DOHH2 (cell line): ENCODE measurements at regions not wholly inside any gene's neighbourhood (a gene's known extent, or its start where the extent isn't known, plus 50 kb on each side); places are given as distances from the start of the nearest gene placed in this dataset.

Experiments used
- H3F3A ChIP-seq: fragments of 200-600 bp; sonication (generic), shearing (Covaris generic); 2 replicates; pipeline ENCODE4 v1.6.0; 2016; ENCODE audit warnings: antibody characterized with exemption, mild to moderate bottlenecking; ENCODE audit not compliant: control insufficient read depth, insufficient read depth
- H3K27ac ChIP-seq: fragments of 200-600 bp; sonication (generic); 2 replicates; pipeline ENCODE4 v1.5.1; 2014; ENCODE audit warnings: low read depth, mild to moderate bottlenecking, low read length, moderate library complexity
- H3K27me3 ChIP-seq: fragments of 200-600 bp; sonication (generic); 2 replicates; pipeline ENCODE4 v1.6.1; 2014; ENCODE audit warnings: mild to moderate bottlenecking, low read length, mixed read lengths; ENCODE audit not compliant: control insufficient read depth
- H3K36me3 ChIP-seq: fragments of 200-600 bp; sonication (generic); 2 replicates; pipeline ENCODE4 v1.6.1; 2014; ENCODE audit warnings: mild to moderate bottlenecking, low read length, moderate library complexity, mixed read lengths; ENCODE audit not compliant: control insufficient read depth
- H3K4me1 ChIP-seq: fragments of 200-600 bp; sonication (generic); 2 replicates; pipeline ENCODE4 v1.6.1; 2014; ENCODE audit warnings: mild to moderate bottlenecking, low read length, mixed read lengths; ENCODE audit not compliant: control insufficient read depth
- H3K4me2 ChIP-seq: fragments of 200-600 bp; sonication (generic); 2 replicates; pipeline ENCODE4 v1.6.0; 2014; ENCODE audit warnings: mild to moderate bottlenecking, low read length, moderate library complexity
- H3K4me3 ChIP-seq: fragments of 200-600 bp; sonication (generic); 2 replicates; pipeline ENCODE4 v1.5.1; 2014; ENCODE audit warnings: mild to moderate bottlenecking, low read length, mixed read lengths
- H3K79me2 ChIP-seq: fragments of 200-600 bp; sonication (generic); 2 replicates; pipeline ENCODE4 v1.6.1; 2014; ENCODE audit warnings: mild to moderate bottlenecking, low read length, mixed read lengths; ENCODE audit not compliant: control insufficient read depth
- H3K9me2 ChIP-seq: fragments of 200-600 bp; sonication (generic); replicated peaks from 2 replicates; pipeline ENCODE4 v1.6.1; 2014; ENCODE audit warnings: mild to moderate bottlenecking, low read length, mixed read lengths; ENCODE audit not compliant: control insufficient read depth
- H3K9me3 ChIP-seq: fragments of 200-600 bp; sonication (generic); 2 replicates; pipeline ENCODE4 v1.6.1; 2014; ENCODE audit warnings: antibody characterized with exemption, low read length, mixed read lengths; ENCODE audit not compliant: control insufficient read depth, insufficient read depth
- H4K20me1 ChIP-seq: fragments of 200-600 bp; sonication (generic); 2 replicates; pipeline ENCODE4 v1.6.0; 2014; ENCODE audit warnings: low read depth, mild to moderate bottlenecking, antibody characterized with exemption, low read length, moderate library complexity; ENCODE audit not compliant: control insufficient read depth, insufficient read depth
- CTCF ChIP-seq: fragments of 200-600 bp; sonication (generic); IDR thresholded peaks from one replicate; pipeline ENCODE4 v1.5.1; 2014; ENCODE audit warnings: antibody characterized with exemption, mild to moderate bottlenecking, low read depth, low read length; ENCODE audit not compliant: poor library complexity, severe bottlenecking
- EZH2phosphoT487 ChIP-seq: fragments of 200-600 bp; sonication (generic); IDR thresholded peaks from 2 replicates; pipeline ENCODE4 v1.6.1; 2017; ENCODE audit warnings: borderline replicate concordance, mild to moderate bottlenecking, antibody characterized with exemption, low read length, moderate library complexity, mixed read lengths

GRCh38 chr9:106065579-106066214 lies 371.4 kb downstream of the TMEM38B start:
- Histone ChIP-seq H3K4me1 (no peaks in the 10 kb centered on the region), H3K4me3 (no peak overlapping the region), H3K79me2 (no peaks in the 10 kb centered on the region), H3K36me3 (no peaks in the 10 kb centered on the region), H3K27me3 (no peaks in the 10 kb centered on the region), H3F3A (no peaks in the 10 kb centered on the region), H3K9me2 (no peaks in the 10 kb centered on the region), H4K20me1 (no peaks in the 10 kb centered on the region), H3K4me2 (no peak overlapping the region), H3K9me3 (no peaks in the 10 kb centered on the region), H3K27ac (no peak overlapping the region)
- TF ChIP-seq EZH2phosphoT487 (no peak), CTCF (no peak)

- Histone ChIP-seq H3K79me2 (no peaks in the 10 kb centered on the region), H3K27me3 (no peaks in the 10 kb centered on the region), H3K9me3 (no peaks in the 10 kb centered on the region), H3K4me2 (no peak overlapping the region), H3K36me3 (no peaks in the 10 kb centered on the region), H3K4me1 (no peaks in the 10 kb centered on the region), H3K4me3 (no peak overlapping the region), H3F3A (no peaks in the 10 kb centered on the region), H4K20me1 (no peaks in the 10 kb centered on the region), H3K9me2 (no peaks in the 10 kb centered on the region), H3K27ac (no peak overlapping the region)
- no peak for TF ChIP-seq CTCF
- TF ChIP-seq EZH2phosphoT487, result no peak
These were observed 372.7 kb downstream of the TMEM38B start for GRCh38 chr9:106066940-106067524.

- Histone ChIP-seq H3K27ac (no peak overlapping the region), H3K27me3 (no peaks in the 10 kb centered on the region), H3K9me2 (no peaks in the 10 kb centered on the region), H3K4me1 (no peaks in the 10 kb centered on the region), H3K9me3 (no peaks in the 10 kb centered on the region), H3K79me2 (no peaks in the 10 kb centered on the region), H3K4me3 (no peak overlapping the region), H3K36me3 (no peaks in the 10 kb centered on the region), H3F3A (no peaks in the 10 kb centered on the region), H3K4me2 (no peak overlapping the region), H4K20me1 (no peaks in the 10 kb centered on the region)
- no peak for TF ChIP-seq EZH2phosphoT487
- no peak for TF ChIP-seq CTCF
These were observed 374.9 kb downstream of the TMEM38B start for GRCh38 chr9:106069241-106069640.
